NCI-H2227 treated with DMSO at 0.1 percent for 48 hours (cell line): ENCODE measurements at regions not wholly inside any gene's neighbourhood (a gene's known extent, or its start where the extent isn't known, plus 50 kb on each side); places are given as distances from the start of the nearest gene placed in this dataset.
"Not testable (repeated sequence)": the region's sequence is repeated elsewhere in the genome, so short reads cannot be mapped to it uniquely, and the experiment has no call there.

Source experiments
- DNase-seq: peaks from one replicate; lab custom pipeline; 2025; lab: John Stamatoyannopoulos, UW

GRCh38 chr10:42883993-42884983, 101.7 kb downstream of the BMS1 start:
- DNase-seq, result no peak

DNA sequence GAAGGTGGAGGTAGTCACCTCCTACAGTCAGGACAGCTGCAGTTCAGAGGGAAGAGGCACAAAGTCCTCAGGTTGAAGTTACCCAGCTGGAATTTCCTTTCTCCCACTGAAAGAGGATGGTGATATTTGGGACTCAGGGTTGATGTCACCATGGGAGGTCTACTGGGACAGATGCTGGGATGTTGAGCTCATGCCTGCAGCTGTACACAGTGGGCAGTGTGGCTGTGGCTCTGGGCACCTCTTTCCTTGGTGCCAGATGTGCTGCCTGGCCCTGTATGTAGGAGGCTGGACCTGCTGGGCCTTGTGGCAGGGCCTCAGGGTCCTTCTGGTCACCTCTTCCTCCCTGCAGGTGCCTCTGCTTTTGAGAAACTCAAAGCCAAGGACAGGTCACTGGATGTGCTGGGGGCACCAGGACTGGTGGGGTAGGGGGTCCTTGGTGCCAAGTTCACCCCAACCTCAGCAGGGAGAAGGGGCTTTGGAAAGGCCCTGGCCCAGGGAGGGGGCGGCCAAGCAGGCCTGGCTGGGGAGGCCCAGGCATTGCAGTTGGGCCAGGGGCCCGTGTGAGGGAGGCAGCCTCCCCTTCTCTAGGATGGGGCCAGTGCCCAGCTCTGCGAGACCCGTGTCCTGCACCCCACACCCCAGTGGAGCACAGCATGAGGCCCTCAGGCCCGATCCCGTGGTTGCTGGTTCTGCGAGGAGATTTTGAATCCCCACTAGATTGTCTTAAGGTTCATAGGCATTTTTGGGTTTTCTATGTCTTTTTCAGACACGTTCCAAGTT, 103.1 kb downstream of the BMS1 start:
- DNase-seq, result no peak

- DNase-seq, result no peak
These were observed 105.3 kb downstream of the BMS1 start for GRCh38 chr10:42887734-42888503.

DNA sequence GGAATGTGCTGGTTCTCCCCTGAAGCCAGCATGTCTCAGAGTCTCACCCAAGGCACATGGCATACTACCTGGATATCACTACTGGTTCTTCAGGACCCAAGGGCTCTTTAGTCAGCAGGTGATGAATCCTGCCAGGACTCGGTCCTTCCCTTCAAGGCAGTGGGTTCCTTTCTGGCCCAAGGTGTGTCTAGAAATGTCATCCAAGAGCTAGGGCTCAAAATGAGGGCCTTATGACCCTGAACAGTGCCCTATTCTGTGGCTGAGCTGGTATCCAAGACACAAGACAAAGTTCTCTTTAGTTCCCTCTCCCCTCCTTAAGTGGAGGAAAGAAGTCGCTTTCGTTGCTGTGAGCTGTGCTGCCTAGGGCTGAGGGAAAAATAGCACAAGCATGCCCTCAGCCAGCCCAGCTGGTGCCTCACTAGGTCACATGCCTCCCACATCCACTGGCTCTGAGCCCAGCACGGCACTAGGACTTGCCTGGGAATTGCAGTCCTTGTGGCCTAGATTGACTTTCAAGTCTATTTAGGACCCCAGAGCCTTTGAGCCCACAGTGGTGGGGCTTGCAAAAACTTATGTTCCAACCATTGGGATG, 106.0 kb downstream of the BMS1 start:
- no peak for DNase-seq

- DNase-seq, result no peak
These were observed 114.1 kb downstream of the BMS1 start for GRCh38 chr10:42896735-42897134.

DNA sequence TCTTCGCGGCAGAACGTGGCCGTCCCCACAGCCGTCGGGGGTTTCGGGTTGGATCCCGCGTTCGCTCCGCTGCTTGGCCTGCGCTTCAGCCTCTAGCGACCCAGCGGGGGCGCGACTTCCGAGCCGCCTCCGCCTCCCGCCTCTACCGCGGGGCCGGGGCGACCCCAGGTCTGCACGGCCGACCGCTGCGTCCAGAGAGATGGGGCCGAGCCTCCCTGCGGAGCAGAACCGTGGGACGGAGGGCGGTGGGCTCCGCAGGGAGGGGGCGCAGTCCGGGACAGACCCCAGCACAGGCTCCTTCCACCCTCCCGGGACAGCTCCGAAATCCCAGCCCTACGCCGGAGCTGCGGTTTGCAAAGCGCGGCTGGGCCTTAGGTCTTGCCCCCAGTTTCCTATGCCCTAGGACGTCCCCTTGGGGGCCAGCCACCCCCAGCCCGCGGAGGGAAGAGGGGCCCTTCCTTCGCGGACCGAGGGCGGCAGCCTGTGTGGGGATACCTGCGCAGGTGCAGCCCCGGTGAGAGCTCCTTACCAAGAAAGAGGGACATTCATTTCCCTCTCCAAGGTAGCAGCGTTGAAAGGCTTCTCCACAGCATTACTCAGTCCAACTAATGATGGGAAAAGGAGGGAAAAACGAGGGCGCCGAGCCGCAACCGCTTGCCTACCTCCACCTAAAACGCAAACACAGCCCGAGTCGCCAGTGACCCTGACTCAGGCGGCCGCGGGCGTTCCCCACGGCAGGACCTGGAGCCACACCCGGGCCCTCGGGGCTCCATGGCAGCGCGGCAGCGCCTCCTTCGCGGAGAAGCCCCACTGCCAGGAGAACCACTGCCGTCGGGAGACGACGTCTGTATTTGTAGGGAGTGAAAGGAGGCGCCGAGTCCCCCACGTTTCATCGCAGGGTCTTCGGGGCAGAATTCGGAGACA, 115.7 kb downstream of the BMS1 start:
- DNase-seq, result no peak

- DNase-seq, result no peak
These were observed 116.4 kb downstream of the BMS1 start for GRCh38 chr10:42899036-42899435.

DNA sequence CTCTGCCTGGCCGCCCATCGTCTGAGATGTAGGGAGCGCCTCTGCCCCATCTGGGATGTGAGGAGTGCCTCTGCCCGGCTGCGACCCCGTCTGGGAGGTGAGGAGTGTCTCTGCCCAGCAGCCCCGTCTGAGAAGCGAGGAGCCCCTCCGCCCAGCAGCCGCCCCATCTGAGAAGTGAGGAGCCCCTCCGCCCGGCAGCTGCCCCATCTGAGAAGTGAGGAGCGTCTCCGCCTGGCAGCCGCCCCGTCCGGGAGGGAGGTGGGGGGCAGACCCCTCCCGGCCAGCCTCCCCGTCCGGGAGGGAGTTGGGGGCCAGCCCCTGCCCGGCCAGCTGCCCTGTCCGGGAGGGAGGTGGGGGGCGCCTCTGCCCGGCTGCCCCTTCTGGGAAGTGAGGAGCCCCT, 117.8 kb downstream of the BMS1 start:
- not testable (repeated sequence) for DNase-seq

- DNase-seq, result no peak
These were observed 128.8 kb downstream of the BMS1 start for GRCh38 chr10:42911359-42911758.

DNA sequence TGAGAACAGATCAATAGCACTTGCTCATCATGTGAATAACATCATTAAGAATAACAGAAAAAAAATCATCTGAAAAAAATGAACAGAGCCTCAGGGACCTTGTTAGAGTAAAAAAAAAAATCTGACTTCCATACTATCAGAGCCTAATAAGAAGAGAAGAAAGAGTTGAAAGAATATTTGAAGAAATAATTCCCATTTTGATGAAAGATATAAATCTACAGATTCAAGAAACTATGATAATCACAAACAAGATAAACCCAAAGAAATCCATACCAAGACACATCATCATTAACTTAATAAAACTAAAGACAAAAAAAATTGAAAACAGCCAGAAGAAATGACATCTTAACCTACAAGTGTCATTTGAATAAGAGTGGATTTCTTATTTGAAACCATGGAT, 134.4 kb downstream of the BMS1 start:
- no peak for DNase-seq

- no peak for DNase-seq
These were observed 135.2 kb downstream of the BMS1 start for GRCh38 chr10:42917821-42918220.

- DNase-seq, result no peak
These were observed 139.4 kb downstream of the BMS1 start for GRCh38 chr10:42921951-42922350.

DNA sequence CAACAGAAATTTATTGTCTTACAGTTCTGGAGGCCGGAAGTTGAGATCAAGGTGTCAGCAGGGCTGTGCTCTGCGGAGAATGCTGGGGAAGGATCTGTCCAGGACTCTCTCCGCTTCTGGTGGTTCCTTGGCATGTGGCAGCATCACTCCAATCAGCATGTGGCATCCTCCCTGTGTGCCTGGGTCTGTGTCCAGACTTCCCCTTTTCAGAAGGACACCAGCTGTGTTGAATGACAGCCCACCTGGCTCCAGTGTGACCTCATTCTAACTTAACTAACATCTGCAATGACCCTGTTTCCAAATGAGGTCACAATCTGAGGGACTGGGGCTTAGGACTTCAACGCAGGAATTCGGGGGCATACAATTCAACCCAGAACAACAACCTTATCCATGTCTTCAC, 141.9 kb downstream of the BMS1 start:
- no peak for DNase-seq

- no peak for DNase-seq
These were observed 144.2 kb downstream of the BMS1 start for GRCh38 chr10:42926843-42927242.

DNA sequence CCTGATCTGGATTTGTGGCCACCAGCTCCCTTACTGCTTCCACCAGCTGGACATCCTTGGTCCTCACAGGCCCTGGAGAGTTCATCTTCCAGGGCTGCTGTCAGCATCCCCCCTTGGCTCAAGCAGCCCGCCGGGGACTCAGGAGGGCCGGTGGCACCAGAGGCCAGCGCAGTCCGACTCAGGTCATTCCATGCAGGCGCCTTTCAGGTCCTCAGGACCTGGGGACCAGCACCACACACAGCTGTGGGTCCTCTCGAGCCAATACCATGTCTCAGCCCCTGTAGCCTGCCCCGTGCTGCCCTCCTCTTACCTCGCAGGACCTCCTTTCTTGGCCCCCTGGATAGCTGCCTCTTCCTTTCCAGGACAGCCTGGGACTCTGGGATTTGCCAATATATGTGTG, 145.5 kb downstream of the BMS1 start:
- no peak for DNase-seq

DNA sequence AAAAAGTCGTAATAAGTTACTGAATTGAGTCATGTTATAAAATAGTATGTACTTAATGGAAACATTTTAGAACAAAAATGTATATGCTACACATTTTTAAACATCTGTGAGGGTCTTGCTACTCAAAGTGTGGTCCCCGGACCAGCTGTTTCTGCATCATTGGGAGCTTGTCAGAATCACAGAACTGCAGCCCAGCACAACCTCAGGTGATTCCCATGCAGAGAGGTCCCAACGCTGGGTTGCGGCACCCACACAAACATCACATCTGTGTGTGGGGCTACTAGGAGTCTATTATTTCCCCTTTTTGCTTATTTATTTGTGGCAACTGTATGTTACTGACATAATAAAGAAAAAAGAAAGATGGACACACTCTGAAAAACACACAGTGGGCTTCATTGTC, 146.6 kb downstream of the BMS1 start:
- no peak for DNase-seq

- no peak for DNase-seq
These were observed 146.9 kb upstream of the RET start for GRCh38 chr10:42929993-42930392.

- no peak for DNase-seq
These were observed 146.2 kb upstream of the RET start for GRCh38 chr10:42930516-42931192.

- no peak for DNase-seq
These were observed 144.8 kb upstream of the RET start for GRCh38 chr10:42932116-42932515.

DNA sequence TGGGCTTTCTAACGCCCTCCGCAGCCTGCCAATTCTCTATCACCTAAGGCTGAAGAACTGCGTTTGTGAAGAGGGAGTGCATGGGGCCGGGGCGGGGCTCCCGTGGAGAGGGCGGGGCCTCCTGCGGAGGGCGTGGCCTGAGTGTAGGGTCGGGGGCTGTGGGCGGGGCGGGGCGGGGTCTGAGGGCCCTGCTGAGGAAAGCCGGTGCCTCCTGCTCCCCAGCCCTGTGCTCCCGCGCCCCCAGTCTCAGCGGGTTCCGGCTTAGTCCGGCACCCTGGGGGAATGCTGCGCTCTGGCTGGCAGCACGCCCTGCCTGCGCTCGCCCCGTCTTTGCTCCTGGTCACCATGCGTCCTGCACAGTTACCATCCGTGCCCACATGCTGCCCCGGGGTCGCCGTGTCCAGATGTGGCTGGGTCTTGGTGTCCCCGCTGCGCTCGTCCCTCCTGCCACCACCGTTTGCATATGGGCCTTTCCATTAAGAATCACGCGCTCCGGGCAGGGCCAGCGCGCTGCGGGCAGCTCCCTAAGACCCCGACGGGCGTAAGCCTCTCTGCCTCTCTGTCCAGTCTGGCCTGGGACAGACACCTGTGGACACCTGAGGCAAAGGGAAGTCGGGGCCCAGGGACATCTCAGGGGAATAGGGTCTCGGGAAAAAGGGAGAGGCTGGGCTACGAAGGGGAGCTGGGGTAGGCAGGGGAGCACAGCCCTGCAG, 144.0 kb upstream of the RET start:
- no peak for DNase-seq
